Right lung (tissue), 2 donors: ENCODE measurements at regions not wholly inside any gene's neighbourhood (a gene's known extent, or its start where the extent isn't known, plus 50 kb on each side); places are given as distances from the start of the nearest gene placed in this dataset.

Experiments used
- DNase-seq, 2 donors: peaks; one replicate each; pipeline ENCODE4 v3.0.0-alpha.2; 2013

- DNase-seq, result no peak
These were observed 140.6 kb upstream of the GSE1 start for GRCh38 chr16:85472514-85472913.

- DNase-seq, result no peak
These were observed 139.8 kb upstream of the GSE1 start for GRCh38 chr16:85473323-85473722.

- DNase-seq, result no peak
These were observed 139.1 kb upstream of the GSE1 start for GRCh38 chr16:85473909-85474620.

GRCh38 chr16:85474621-85475217 is 138.4 kb upstream of the GSE1 start:
- no peak for DNase-seq

- no peak for DNase-seq
These were observed 137.9 kb upstream of the GSE1 start for GRCh38 chr16:85475233-85475632.

- DNase-seq, result no peak
These were observed 137.3 kb upstream of the GSE1 start for GRCh38 chr16:85475691-85476300.

- DNase-seq, result no peak
These were observed 136.7 kb upstream of the GSE1 start for GRCh38 chr16:85476389-85476788.

GRCh38 chr16:85477801-85478363 is 135.2 kb upstream of the GSE1 start:
- no peak for DNase-seq

- DNase-seq, result no peak
These were observed 133.0 kb upstream of the GSE1 start for GRCh38 chr16:85479972-85480726.

GRCh38 chr16:85480727-85481101 is 132.4 kb upstream of the GSE1 start:
- no peak for DNase-seq

GRCh38 chr16:85481206-85481605 is 131.9 kb upstream of the GSE1 start:
- no peak for DNase-seq

- no peak for DNase-seq
These were observed 131.4 kb upstream of the GSE1 start for GRCh38 chr16:85481738-85482137.

- DNase-seq, result no peak
These were observed 129.7 kb upstream of the GSE1 start for GRCh38 chr16:85483424-85483823.

- peak; percentile 53 to 62 for DNase-seq
These were observed 128.5 kb upstream of the GSE1 start for GRCh38 chr16:85484347-85485300.

GRCh38 chr16:85485379-85485778 is 127.7 kb upstream of the GSE1 start:
- DNase-seq, result no peak

- no peak for DNase-seq
These were observed 126.7 kb upstream of the GSE1 start for GRCh38 chr16:85486256-85486915.

GRCh38 chr16:85488414-85488813 is 124.7 kb upstream of the GSE1 start:
- no peak for DNase-seq

- no peak for DNase-seq
These were observed 122.6 kb upstream of the GSE1 start for GRCh38 chr16:85490407-85491057.

GRCh38 chr16:85491058-85491771 is 121.9 kb upstream of the GSE1 start:
- DNase-seq, result no peak
